Fibroblast of upper back skin (primary cell): ENCODE measurements at regions not wholly inside any gene's neighbourhood (a gene's known extent, or its start where the extent isn't known, plus 50 kb on each side); places are given as distances from the start of the nearest gene placed in this dataset.

Experiments
- DNase-seq: peaks from one replicate; pipeline ENCODE4 v3.0.0-alpha.2; 2013

GRCh38 chr2:238985041-238985729 lies 137.3 kb downstream of the TWIST2 start:
- DNase-seq = no peak

GRCh38 chr2:238985931-238986446 lies 138.1 kb downstream of the TWIST2 start:
- no peak for DNase-seq

- DNase-seq = no peak
These were observed 138.8 kb downstream of the TWIST2 start for GRCh38 chr2:238986491-238987351.

- no peak for DNase-seq
These were observed 139.6 kb downstream of the TWIST2 start for GRCh38 chr2:238987352-238987981.

- DNase-seq = no peak
These were observed 140.2 kb downstream of the TWIST2 start for GRCh38 chr2:238988105-238988504.

GRCh38 chr2:238988752-238989151 lies 140.9 kb downstream of the TWIST2 start:
- no peak for DNase-seq

GRCh38 chr2:238989484-238989883 lies 141.6 kb downstream of the TWIST2 start:
- DNase-seq = no peak

- no peak for DNase-seq
These were observed 146.5 kb downstream of the TWIST2 start for GRCh38 chr2:238994432-238994831.

- DNase-seq = no peak
These were observed 147.0 kb downstream of the TWIST2 start for GRCh38 chr2:238994876-238995275.

- peak; percentile 10 for DNase-seq
These were observed 147.7 kb downstream of the TWIST2 start for GRCh38 chr2:238995634-238996033.

- no peak for DNase-seq
These were observed 148.6 kb downstream of the TWIST2 start for GRCh38 chr2:238996331-238997136.

- DNase-seq = no peak
These were observed 149.2 kb downstream of the TWIST2 start for GRCh38 chr2:238997137-238997390.

GRCh38 chr2:238997684-238998083 lies 149.8 kb downstream of the TWIST2 start:
- no peak for DNase-seq
